ENCODE measurements at regions not wholly inside any gene's neighbourhood (a gene's known extent, or its start where the extent isn't known, plus 50 kb on each side); places are given as distances from the start of the nearest gene placed in this dataset.
"Not testable (repeated sequence)": the region's sequence is repeated elsewhere in the genome, so short reads cannot be mapped to it uniquely, and the experiment has no call there.

DNA sequence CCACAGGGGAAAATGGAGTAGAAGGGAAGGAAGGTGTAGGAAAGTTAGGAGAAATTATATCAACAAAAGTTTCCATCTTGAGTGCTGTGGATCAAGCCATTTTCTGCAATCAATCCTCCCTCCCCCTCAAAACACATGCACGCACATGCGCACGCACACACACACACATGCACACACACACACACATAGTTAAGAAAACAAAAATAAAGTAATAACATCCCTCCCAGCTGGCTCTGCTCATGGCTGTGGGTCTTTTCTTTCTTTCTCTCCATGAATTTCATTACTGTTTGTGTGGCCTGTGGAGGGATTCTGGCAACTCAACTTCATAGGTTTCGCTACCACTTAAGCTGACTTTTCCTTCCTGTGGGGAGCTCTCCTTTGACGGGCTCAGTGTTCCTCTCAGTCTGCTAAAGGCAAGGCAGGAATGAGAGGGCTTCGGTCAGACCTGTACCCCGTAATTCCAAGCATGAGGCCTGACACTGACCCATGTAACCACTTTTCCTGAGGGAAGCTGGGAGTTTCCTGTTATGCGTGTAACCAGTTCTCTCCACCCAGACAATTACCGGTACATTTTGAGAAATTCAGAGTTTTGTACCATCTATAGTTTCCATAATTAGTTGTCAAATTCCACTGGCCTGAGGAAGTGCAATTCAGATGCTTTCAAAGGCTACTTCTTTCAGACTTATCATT, 79.8 kb downstream of the ZNF92 start:
- POLR2A ChIA-PET = no interaction called here
- CTCF ChIA-PET = interaction anchor here (0.7 kb wide), 1 partner anchor 24 kb away, joined by 3 read pairs; no protein-coding TSS in a partner anchor

GRCh38 chr7:65454469-65454868, 80.8 kb downstream of the ZNF92 start:
- no peak for DNase-seq (ENCODE audit: extremely low spot score)
- ChIA-PET POLR2A (no interaction called here), CTCF (no interaction called here)
- TF ChIP-seq NFRKB (IDR thresholded peaks at IDR 0.05) (no peak), BHLHE40 (IDR thresholded peaks at IDR 0.05; ENCODE audit: borderline replicate concordance) (no peak), CTBP1 (IDR thresholded peaks at IDR 0.05; ENCODE audit: borderline replicate concordance) (no peak), FOXA1 (IDR thresholded peaks at IDR 0.05) (no peak), TARDBP (IDR thresholded peaks at IDR 0.05) (no peak), ARNT (IDR thresholded peaks at IDR 0.05) (no peak), SP1 (IDR thresholded peaks at IDR 0.05) (no peak), ZNF384 (IDR thresholded peaks at IDR 0.05) (no peak), SUZ12 (IDR thresholded peaks at IDR 0.05) (no peak), L3MBTL2 (conservative IDR thresholded peaks at IDR 0.05) (no peak), FOXK2 (IDR thresholded peaks at IDR 0.05) (no peak), FOXM1 (IDR thresholded peaks at IDR 0.05; ENCODE audit: borderline replicate concordance) (no peak), ELF4 (IDR thresholded peaks at IDR 0.05) (no peak), LEF1 (IDR thresholded peaks at IDR 0.05; ENCODE audit: borderline replicate concordance) (no peak), HDGF (IDR thresholded peaks at IDR 0.05; ENCODE audit: borderline replicate concordance) (no peak)

More for the DNA sequence above, 79.8 kb downstream of the ZNF92 start:
- DNase-seq (ENCODE audit: extremely low spot score) = no peak
- no peak for TF ChIP-seq TARDBP (IDR thresholded peaks at IDR 0.05)
- no peak for TF ChIP-seq ARNT (IDR thresholded peaks at IDR 0.05)
- no peak for TF ChIP-seq ZNF384 (IDR thresholded peaks at IDR 0.05)
- no peak for TF ChIP-seq FOXK2 (IDR thresholded peaks at IDR 0.05)
- TF ChIP-seq NFRKB (IDR thresholded peaks at IDR 0.05) = no peak
- no peak for TF ChIP-seq BHLHE40 (IDR thresholded peaks at IDR 0.05; ENCODE audit: borderline replicate concordance)
- no peak for TF ChIP-seq L3MBTL2 (conservative IDR thresholded peaks at IDR 0.05)
- TF ChIP-seq SUZ12 (IDR thresholded peaks at IDR 0.05) = no peak
- no peak for TF ChIP-seq FOXA1 (IDR thresholded peaks at IDR 0.05)
- no peak for TF ChIP-seq FOXM1 (IDR thresholded peaks at IDR 0.05; ENCODE audit: borderline replicate concordance)
- no peak for TF ChIP-seq HDGF (IDR thresholded peaks at IDR 0.05; ENCODE audit: borderline replicate concordance)

- DNase-seq (ENCODE audit: extremely low spot score); POLR2A ChIA-PET: not testable (repeated sequence)
- CTCF ChIA-PET = interaction anchor here (0.6 kb wide), 1 partner anchor 20 kb away, joined by 3 read pairs; no protein-coding TSS in a partner anchor
Observed at GRCh38 chr7:65455050-65455449, 81.4 kb downstream of the ZNF92 start.

- CTCF ChIA-PET = no interaction called here
- no peak for DNase-seq (ENCODE audit: extremely low spot score)
- TF ChIP-seq L3MBTL2 (conservative IDR thresholded peaks at IDR 0.05) = no peak
- no peak for TF ChIP-seq ZNF384 (IDR thresholded peaks at IDR 0.05)
- no peak for TF ChIP-seq BHLHE40 (IDR thresholded peaks at IDR 0.05; ENCODE audit: borderline replicate concordance)
- TF ChIP-seq ARNT (IDR thresholded peaks at IDR 0.05) = no peak
- TF ChIP-seq TARDBP (IDR thresholded peaks at IDR 0.05) = no peak
- TF ChIP-seq HDGF (IDR thresholded peaks at IDR 0.05; ENCODE audit: borderline replicate concordance) = no peak
- POLR2A ChIA-PET = no interaction called here
Observed at GRCh38 chr7:65457705-65458104, 84.0 kb downstream of the ZNF92 start.

- DNase-seq (ENCODE audit: extremely low spot score) = no peak
- CTCF ChIA-PET = no interaction called here
Observed at GRCh38 chr7:65459438-65459837, 85.8 kb downstream of the ZNF92 start.

DNA sequence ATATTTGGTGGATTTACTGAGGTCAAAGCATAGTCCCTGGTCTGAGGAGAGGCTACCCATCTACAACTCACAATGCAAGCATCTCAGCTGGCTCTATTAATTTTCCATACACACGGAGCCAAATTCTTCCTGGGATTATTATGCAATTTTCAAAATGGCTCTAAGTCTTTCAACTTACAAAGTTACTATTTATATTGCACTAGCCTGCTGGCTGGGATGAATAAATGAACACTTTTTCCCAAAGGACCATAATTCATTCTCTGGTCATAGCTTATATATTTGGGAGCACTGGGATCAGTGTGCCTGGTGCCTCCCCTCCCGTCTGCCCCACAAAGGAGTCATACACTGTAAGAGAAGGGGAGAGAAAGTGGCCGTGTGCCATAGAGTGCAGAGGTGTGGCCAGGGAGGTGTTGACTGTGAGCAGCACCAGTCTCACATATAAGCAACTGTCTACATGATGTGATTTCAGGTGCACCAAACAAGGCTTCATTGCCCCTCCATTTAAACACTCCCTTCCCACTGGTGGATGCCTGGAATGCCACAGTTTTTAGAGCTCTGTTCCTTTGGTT, 88.6 kb downstream of the ZNF92 start:
- DNase-seq (ENCODE audit: extremely low spot score) = no peak
- TF ChIP-seq FOXA1 (IDR thresholded peaks at IDR 0.05) (no peak), TARDBP (IDR thresholded peaks at IDR 0.05) (no peak), NFRKB (IDR thresholded peaks at IDR 0.05) (no peak), CTBP1 (IDR thresholded peaks at IDR 0.05; ENCODE audit: borderline replicate concordance) (no peak), FOXK2 (IDR thresholded peaks at IDR 0.05) (no peak), LEF1 (IDR thresholded peaks at IDR 0.05; ENCODE audit: borderline replicate concordance) (no peak), SUZ12 (IDR thresholded peaks at IDR 0.05) (no peak), BHLHE40 (IDR thresholded peaks at IDR 0.05; ENCODE audit: borderline replicate concordance) (no peak), ZNF384 (IDR thresholded peaks at IDR 0.05) (no peak), L3MBTL2 (conservative IDR thresholded peaks at IDR 0.05) (no peak), ELF4 (IDR thresholded peaks at IDR 0.05) (no peak), SP1 (IDR thresholded peaks at IDR 0.05) (no peak), HDGF (IDR thresholded peaks at IDR 0.05; ENCODE audit: borderline replicate concordance) (no peak), FOXM1 (IDR thresholded peaks at IDR 0.05; ENCODE audit: borderline replicate concordance) (no peak)
- ChIA-PET CTCF (no interaction called here), POLR2A (no interaction called here)

More at GRCh38 chr7:65459438-65459837, 85.8 kb downstream of the ZNF92 start:
- POLR2A ChIA-PET = no interaction called here
- TF ChIP-seq SUZ12 (IDR thresholded peaks at IDR 0.05) = no peak
- TF ChIP-seq, protein P1, sequence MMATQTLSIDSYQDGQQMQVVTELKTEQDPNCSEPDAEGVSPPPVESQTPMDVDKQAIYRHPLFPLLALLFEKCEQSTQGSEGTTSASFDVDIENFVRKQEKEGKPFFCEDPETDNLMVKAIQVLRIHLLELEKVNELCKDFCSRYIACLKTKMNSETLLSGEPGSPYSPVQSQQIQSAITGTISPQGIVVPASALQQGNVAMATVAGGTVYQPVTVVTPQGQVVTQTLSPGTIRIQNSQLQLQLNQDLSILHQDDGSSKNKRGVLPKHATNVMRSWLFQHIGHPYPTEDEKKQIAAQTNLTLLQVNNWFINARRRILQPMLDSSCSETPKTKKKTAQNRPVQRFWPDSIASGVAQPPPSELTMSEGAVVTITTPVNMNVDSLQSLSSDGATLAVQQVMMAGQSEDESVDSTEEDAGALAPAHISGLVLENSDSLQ (IDR thresholded peaks at IDR 0.05) = peak; percentile 71

DNA sequence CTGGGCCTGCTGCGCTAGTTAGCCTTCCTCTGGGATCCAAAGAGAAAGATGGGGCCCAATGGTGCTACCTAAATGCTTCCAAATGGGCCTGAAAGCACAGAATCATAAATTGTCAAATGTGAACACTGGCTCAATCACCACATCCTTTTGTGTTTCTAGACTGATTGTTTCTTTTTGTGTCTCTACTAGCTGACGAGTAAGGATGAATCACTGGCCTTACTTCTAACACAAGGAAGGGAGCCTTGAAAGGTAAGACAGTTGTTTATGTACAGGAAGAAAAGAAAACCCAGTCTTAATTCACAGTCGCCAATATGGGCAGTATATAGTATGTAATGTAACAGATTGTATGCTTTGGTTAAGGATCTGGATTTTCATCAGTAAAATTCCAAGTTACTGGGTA, 89.5 kb downstream of the ZNF92 start:
- DNase-seq (ENCODE audit: extremely low spot score) = no peak
- ChIA-PET POLR2A (no interaction called here), CTCF (no interaction called here)
- no peak for TF ChIP-seq SUZ12 (IDR thresholded peaks at IDR 0.05)
- no peak for TF ChIP-seq FOXK2 (IDR thresholded peaks at IDR 0.05)
- no peak for TF ChIP-seq SP1 (IDR thresholded peaks at IDR 0.05)
- no peak for TF ChIP-seq NFRKB (IDR thresholded peaks at IDR 0.05)
- TF ChIP-seq ARNT (IDR thresholded peaks at IDR 0.05) = no peak
- no peak for TF ChIP-seq HDGF (IDR thresholded peaks at IDR 0.05; ENCODE audit: borderline replicate concordance)
- no peak for TF ChIP-seq L3MBTL2 (conservative IDR thresholded peaks at IDR 0.05)
- TF ChIP-seq BHLHE40 (IDR thresholded peaks at IDR 0.05; ENCODE audit: borderline replicate concordance) = no peak
- TF ChIP-seq ZNF384 (IDR thresholded peaks at IDR 0.05) = no peak
- no peak for TF ChIP-seq FOXM1 (IDR thresholded peaks at IDR 0.05; ENCODE audit: borderline replicate concordance)
- TF ChIP-seq TARDBP (IDR thresholded peaks at IDR 0.05) = no peak

DNA sequence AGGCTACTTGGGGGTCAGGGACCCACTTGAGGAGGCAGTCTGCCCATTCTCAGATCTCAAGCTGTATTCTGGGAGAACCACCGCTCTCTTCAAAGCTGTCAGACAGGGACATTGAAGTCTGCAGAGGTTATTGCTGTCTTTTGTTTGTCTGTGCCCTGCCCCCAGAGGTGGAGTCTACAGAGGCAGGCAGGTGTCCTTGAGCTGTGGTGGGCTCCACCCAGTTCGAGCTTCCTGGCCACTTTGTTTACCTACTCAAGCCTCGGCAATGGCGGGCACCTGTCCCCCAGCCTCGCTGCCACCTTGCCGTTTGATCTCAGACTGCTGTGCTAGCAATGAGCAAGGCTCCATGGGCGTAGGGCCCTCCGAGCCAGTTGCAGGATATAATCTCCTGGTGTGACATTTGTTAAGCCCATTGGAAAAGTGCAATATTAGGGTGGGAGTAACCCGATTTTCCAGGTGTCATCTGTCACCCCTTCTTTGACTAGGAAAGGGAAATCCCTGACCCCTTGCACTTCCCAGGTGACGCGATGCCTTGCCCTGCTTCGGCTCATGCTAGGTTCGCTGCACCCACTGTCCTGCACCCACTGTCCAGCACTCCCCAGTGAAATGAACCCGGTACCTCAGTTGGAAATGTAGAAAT, 96.4 kb downstream of the ZNF92 start:
- POLR2A ChIA-PET; DNase-seq (ENCODE audit: extremely low spot score); CTCF ChIA-PET: not testable (repeated sequence)

Measured in HEK293T (cell line).